GM12892 (cell line): ENCODE measurements at regions not wholly inside any gene's neighbourhood (a gene's known extent, or its start where the extent isn't known, plus 50 kb on each side); places are given as distances from the start of the nearest gene placed in this dataset.

Experiments
- DNase-seq: peaks from one replicate; pipeline ENCODE4 v3.0.0; 2011; ENCODE audit not compliant: insufficient read length
- FAIRE-seq: peaks from 2 replicates; lab custom pipeline; 2011; peaks lifted over from hg19 to GRCh38; lab: Jason Lieb, UNC
- POLR2A ChIP-seq: IDR thresholded peaks from 2 replicates; pipeline ENCODE4 v1.6.1; 2011; ENCODE audit warnings: low read depth, low read length, control low read depth
- POLR2AphosphoS5 ChIP-seq: IDR thresholded peaks from 2 replicates; pipeline ENCODE4 v1.6.1; 2011; ENCODE audit warnings: low read depth, low read length, control low read depth
- TAF1 ChIP-seq: IDR thresholded peaks from 2 replicates; pipeline ENCODE4 v1.6.1; 2011; ENCODE audit warnings: low read depth, mild to moderate bottlenecking, control low read depth, low read length, borderline replicate concordance

DNA sequence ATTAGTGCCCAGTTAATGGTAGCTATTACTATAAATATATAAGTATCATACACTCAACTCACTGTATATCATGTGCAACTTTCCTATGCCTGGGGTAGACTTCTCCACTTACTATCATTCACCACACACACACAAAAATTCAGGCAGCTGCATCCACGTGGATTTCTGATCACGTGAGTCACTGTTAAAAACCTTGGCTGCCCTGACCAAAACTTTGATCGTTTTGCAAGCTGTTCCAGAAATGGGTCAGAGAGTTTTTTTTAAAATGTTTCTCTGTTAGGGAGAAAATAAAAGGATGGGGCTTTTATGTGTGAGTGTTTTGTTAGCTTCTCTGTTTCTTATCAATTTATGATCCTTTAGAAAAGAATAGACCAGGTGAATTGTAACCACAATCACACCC, 198.2 kb upstream of the CNOT2 start:
- DNase-seq (no peak), FAIRE-seq (no peak)
- no peak for TF ChIP-seq TAF1
- no peak for TF ChIP-seq POLR2A

DNA sequence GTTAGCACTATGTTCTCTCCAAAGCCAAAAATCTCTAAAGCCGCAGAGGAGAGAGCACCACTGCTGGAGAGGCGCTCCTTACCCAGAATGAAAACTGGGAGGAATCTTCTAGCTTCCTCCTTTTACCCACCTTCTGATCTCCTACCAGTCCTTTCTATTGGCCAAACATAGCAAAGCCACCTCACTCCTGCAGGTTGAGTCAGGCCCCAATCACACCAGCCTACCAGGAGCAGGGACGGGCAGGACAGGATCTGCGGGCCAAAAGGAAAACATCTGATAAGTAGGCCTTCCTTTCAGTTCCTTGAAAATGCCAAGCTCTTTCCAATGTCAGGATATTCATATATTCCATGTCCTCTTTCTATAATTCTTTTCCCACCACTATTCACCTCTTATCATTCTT, 197.7 kb upstream of the CNOT2 start:
- no peak for FAIRE-seq
- TF ChIP-seq TAF1 (no peak), POLR2A (no peak), POLR2AphosphoS5 (no peak)
- no peak for DNase-seq

DNA sequence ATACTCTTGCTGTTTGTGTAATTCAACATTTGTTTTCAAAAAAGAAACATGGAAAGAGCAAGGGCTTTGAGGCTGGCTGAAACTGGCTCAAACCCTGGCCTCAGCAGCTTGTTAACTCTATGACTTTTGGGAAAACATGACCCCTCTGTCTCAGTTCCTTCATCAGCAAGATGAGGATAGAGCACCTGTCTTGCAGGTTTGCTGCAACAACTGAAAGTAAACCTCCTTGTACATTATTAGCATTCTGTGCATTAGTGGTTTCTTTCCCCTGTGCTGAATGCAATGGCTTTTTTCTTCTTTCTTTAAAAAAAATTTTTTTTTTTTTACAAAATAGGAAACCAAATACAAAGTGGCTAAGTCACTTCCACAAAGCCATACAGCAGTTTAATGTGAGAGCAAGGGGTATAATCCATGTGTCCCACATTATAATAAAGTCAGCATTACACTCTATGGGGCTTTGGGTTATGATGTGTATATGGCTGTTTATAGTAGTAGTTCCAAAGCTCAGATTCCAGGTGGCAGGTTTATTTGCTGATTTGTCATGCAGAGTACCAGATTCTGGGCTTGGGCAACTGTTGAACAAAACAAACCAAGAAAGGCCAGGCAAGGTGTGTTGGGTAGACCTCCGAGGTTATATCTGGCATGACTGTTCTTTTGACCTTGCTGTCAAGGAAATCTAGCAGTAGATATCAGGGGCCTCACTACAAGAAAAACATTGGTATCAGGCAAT, 194.5 kb upstream of the CNOT2 start:
- FAIRE-seq (no peak), DNase-seq (no peak)
- TF ChIP-seq TAF1: no peak
- no peak for TF ChIP-seq POLR2AphosphoS5
- TF ChIP-seq POLR2A: no peak

DNA sequence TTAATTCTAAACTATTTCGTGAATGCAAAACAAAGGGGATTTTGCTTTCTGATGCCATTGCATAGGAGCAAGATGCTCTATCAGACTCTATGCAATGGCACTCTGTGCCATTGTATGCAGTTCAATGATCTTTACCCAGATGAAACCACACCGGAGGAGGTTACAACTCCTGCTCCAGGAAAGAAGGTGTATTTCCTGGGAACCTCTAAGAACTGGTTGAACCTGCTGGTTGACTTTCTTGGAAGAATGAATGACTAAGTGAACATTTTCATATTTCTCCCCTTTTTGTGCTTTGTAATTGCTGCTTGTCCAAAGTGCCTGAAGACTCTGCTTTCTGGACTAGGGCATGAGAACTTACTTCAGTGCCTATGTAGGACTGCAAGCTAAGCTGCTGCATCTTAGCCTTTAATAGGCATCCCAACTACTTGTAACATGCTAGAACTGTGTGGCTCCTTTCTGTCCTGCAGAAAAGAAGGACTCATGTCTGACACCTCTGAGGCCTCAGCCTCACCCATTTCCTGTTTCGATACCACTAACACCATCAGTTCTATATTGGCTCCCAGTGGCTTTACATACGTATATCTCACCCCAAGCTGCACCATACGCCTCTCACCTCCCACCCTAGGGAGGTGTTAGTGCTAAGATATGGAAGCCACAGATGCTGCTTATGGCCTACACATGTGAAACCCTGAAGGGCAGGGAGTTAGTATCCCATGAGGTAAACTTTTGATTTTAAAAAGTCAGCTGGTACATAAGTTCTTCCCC, 193.5 kb upstream of the CNOT2 start:
- FAIRE-seq (peak; percentile 71), DNase-seq (peak; percentile 2)
- TF ChIP-seq POLR2A: no peak
- TF ChIP-seq TAF1: no peak
- TF ChIP-seq POLR2AphosphoS5: no peak

DNA sequence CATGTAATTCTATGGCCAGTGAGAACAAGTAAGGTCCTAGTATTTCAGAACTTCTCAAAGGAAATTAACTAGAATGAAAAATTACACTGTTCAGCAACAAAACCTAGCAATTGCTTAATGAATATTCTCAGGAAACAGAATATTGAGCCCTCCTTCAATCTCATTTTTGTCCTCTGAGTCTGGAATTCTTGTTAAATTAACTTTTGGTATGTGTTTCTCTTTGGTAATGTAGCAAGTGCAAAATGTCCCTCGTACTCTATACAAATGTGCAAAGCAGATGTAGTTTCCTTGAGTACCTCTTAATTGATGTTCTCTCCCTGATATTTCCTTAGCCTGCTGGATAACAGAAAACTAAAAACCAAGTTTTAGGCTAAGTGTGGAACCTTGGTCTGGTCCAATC, 190.8 kb upstream of the CNOT2 start:
- no peak for TF ChIP-seq POLR2AphosphoS5
- no peak for TF ChIP-seq TAF1
- no peak for TF ChIP-seq POLR2A
- DNase-seq (no peak), FAIRE-seq (no peak)

DNA sequence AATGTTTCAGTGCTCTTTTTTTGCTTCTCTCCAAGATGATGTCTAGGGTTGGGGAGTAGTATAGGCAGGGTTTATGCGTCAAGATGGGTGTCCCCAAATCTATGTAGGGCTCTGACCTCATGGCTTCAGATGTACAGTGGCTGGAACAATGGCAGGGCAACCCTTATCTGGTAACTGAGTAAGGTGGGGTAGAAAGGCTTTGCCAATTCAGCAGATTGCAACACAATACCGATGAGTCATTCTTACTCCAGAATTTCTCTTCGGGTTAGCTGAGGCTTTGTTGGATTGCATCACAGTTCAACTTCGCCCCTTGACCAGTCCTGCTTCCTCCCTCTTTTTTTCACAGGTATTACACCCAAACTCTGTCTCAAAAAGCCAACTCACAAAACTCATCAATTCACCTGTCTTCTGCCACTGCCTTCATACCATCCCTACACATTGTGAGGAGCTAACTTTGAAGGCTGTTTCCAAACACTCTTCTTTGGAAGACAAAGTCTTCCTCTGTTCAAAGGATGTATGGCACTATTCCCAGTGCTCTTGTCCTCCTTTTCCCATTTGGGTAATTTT, 190.2 kb upstream of the CNOT2 start:
- FAIRE-seq: no peak
- DNase-seq: no peak
- TF ChIP-seq TAF1 (no peak), POLR2A (no peak), POLR2AphosphoS5 (no peak)

DNA sequence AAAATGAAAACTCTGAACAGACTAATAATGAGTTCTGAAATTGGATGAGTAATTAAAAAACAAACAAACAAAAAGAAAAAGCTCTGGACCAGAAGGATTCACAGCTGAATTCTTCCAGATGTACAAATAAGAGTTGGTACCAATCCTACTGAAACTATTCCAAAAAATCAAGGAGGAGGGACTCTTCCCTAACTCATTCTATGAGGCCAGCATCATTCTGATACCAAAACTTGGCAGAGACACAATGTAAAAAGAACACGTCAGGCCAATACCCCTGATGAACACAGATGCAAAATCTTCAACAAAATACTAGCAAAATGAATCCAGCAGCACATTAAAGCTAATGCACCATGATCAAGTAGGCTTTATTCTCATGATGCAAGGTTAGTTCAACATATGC, 183.9 kb upstream of the CNOT2 start:
- DNase-seq (no peak), FAIRE-seq (no peak)
- TF ChIP-seq POLR2AphosphoS5 (no peak), TAF1 (no peak), POLR2A (no peak)

DNA sequence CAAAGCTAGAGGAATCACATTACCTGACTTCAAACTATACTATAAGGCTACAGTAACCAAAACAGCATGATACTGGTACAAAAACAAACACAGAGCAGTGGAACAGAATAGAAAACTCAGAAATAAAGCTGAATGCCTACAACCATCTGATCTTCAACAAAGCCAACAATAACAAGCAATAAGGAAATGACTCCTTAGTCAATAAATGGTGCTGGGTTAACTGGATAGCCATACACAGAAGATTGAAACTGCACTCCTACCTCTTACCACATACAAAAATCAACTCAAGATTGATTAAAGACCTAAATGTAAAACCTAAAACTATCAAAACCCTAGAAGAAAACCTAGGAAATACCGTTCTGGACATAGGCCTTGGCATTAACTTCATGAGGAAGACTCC, 182.6 kb upstream of the CNOT2 start:
- FAIRE-seq (no peak), DNase-seq (no peak)
- TF ChIP-seq POLR2AphosphoS5 (no peak), TAF1 (no peak), POLR2A (no peak)

DNA sequence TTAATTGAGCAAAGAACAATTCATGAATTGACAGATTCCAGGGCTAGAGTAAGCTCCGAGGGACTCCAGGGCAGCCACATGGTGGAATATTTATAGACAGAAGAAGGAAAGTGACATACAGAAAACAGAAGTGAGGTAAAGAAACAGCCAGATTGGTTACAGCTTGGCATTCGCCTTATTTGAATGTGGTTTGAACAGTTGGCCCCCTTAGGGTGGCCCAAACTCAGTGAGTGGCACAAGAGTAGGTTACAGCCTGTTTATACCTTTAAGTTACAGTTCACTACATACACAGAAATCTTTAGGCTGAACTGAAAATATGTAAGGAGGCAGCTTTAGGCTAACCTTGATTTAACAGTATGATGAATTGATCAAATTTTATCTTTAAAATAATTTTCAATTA, 174.5 kb upstream of the CNOT2 start:
- FAIRE-seq: no peak

DNA sequence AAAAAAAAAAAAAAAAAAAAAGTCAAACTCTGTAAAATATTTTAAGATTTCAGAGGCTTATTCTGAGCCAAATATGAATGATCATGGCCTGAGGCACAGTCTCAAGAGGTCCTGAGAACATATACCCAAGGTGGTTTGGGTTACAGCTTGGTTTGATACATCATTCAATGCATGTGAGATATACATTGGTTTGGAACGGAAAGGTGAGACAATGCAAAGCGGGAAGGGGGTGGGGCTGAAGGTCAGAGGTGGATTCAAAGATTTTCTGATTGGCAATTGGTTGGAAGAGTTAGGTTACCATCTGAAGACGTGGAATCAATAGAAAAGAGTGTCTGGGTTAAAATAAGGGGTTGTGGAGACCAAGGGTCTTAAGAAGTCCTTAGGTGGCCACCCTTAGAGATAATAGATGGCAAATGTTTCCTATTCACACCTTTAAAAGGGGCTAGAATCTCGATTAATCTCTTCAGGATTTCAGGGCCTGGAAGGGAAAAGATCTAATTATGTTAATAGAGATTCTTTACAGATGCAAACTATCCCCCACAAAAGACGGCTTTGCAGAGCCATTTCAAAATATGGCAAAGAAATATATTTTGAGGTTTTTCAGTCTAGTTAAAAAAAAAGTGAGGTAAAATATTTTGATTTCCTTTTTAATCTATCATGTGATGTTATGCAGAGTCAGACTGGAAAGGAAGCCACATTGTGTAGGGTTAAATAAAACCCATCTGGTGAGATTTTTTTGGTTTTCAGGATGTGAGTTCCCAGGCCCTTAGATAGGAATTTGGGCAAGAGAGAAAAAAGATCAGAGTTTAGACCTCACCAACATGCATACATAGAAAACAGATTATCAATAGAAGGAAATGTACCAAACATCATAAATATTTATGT, 173.8 kb upstream of the CNOT2 start:
- TF ChIP-seq TAF1 (no peak), POLR2A (no peak), POLR2AphosphoS5 (no peak)
- DNase-seq: no peak
- no peak for FAIRE-seq

More for the DNA sequence above, 174.5 kb upstream of the CNOT2 start:
- no peak for TF ChIP-seq POLR2A
- TF ChIP-seq TAF1: no peak
- TF ChIP-seq POLR2AphosphoS5: no peak
- no peak for DNase-seq

DNA sequence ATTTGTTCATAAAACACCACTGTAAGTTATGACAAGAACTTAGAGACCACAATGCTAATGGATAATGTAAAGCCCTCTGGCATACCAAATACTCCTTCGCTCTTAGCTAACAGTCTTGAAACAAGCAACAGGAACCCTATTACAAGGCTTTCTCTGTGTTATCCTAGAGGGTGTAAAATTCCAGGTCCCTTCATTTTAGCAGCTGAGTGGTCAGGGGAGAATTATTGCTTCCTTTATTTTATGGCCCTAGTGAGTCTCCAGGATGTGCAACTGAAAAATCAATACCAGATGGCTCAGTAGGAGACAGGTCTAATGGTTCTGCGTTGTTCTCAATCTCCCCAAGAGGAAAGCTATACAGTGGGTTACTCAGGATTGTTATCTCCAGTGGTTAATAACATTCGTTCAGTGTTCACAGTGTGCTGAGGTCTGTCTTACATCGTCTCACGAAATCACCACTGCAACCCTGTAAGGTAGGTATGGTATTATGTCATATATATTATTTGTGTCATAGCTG, 172.7 kb upstream of the CNOT2 start:
- DNase-seq (no peak), FAIRE-seq (no peak)
- TF ChIP-seq POLR2AphosphoS5 (no peak), POLR2A (no peak)

DNA sequence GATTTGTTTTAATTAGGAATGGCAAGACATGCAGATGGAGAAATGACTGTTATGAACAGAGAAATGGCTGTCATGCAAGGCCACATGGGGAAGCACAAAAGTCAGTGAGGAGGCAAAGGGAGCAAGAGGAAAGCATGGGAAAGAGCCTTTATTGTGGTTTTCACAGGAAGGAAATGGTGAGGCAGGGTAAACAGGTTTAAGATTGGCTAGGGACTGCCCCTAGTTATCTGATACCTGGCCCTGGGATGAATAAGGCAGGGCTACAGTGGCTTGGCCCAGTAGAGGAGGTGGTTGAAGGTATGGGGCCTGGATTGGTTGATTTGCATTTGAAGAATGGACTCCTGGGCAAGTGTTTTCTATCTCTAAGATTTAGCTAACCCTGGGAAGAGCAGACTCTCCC, 168.7 kb upstream of the CNOT2 start:
- no peak for TF ChIP-seq POLR2AphosphoS5
- no peak for TF ChIP-seq TAF1
- TF ChIP-seq POLR2A: no peak
- FAIRE-seq: no peak
- no peak for DNase-seq
